OCI-LY1 (cell line): ENCODE measurements at regions not wholly inside any gene's neighbourhood (a gene's known extent, or its start where the extent isn't known, plus 50 kb on each side); places are given as distances from the start of the nearest gene placed in this dataset.

Source experiments
- H2AFZ ChIP-seq: fragments of 200-600 bp; sonication (generic), shearing (Covaris generic); 2 replicates; pipeline ENCODE4 v1.6.0; 2014; ENCODE audit warnings: antibody characterized with exemption, mild to moderate bottlenecking, low read length
- H3F3A ChIP-seq: fragments of 200-600 bp; sonication (generic), shearing (Covaris generic); 2 replicates; pipeline ENCODE4 v1.6.0; 2014; ENCODE audit warnings: mild to moderate bottlenecking, antibody characterized with exemption, low read length, moderate library complexity; ENCODE audit not compliant: insufficient read depth
- H3K27ac ChIP-seq: fragments of 200-600 bp; sonication (generic); 2 replicates; pipeline ENCODE4 v1.5.1; 2014; ENCODE audit warnings: low read length, mixed run types, mild to moderate bottlenecking, low read depth; ENCODE audit not compliant: poor library complexity, severe bottlenecking
- H3K27me3 ChIP-seq: fragments of 200-600 bp; sonication (generic); 2 replicates; pipeline ENCODE4 v1.6.0; 2014; ENCODE audit warnings: antibody characterized with exemption, mild to moderate bottlenecking, low read length, moderate library complexity; ENCODE audit not compliant: insufficient read depth
- H3K36me3 ChIP-seq: fragments of 200-600 bp; sonication (generic); 2 replicates; pipeline ENCODE4 v1.6.1; 2014; ENCODE audit warnings: mild to moderate bottlenecking, antibody characterized with exemption, low read length, moderate library complexity, mixed read lengths; ENCODE audit not compliant: insufficient read depth
- H3K4me1 ChIP-seq: fragments of 200-600 bp; sonication (generic); 2 replicates; pipeline ENCODE4 v1.5.1; 2014; ENCODE audit warnings: mild to moderate bottlenecking, low read length, moderate library complexity; ENCODE audit not compliant: insufficient read depth, severe bottlenecking
- H3K4me2 ChIP-seq: fragments of 200-600 bp; sonication (generic), shearing (Covaris generic); 2 replicates; pipeline ENCODE4 v1.6.1; 2014; ENCODE audit warnings: low read length
- H3K4me3 ChIP-seq: fragments of 200-600 bp; sonication (generic); 2 replicates; pipeline ENCODE4 v1.5.1; 2014; ENCODE audit warnings: low read length, low read depth, mild to moderate bottlenecking, mixed read lengths; ENCODE audit not compliant: poor library complexity, severe bottlenecking
- H3K79me2 ChIP-seq: fragments of 200-600 bp; shearing (Covaris generic); 2 replicates; pipeline ENCODE4 v1.6.1; 2016; ENCODE audit warnings: mixed run types, low read length, mixed read lengths; ENCODE audit not compliant: insufficient read depth
- H3K9ac ChIP-seq: fragments of 200-600 bp; sonication (generic), shearing (Covaris generic); 2 replicates; pipeline ENCODE4 v1.6.1; 2014; ENCODE audit warnings: mild to moderate bottlenecking, low read length, mixed read lengths
- H3K9me2 ChIP-seq: fragments of 200-600 bp; sonication (generic), shearing (Covaris generic); 2 replicates; pipeline ENCODE4 v1.6.1; 2014; ENCODE audit warnings: low read depth, mild to moderate bottlenecking, low read length, mixed read lengths
- H3K9me3 ChIP-seq: fragments of 200-600 bp; shearing (Covaris generic); 2 replicates; pipeline ENCODE4 v1.6.1; 2014; ENCODE audit warnings: low read length, mixed read lengths
- H4K20me1 ChIP-seq: fragments of 200-600 bp; sonication (generic), shearing (Covaris generic); 2 replicates; pipeline ENCODE4 v1.6.0; 2016; ENCODE audit warnings: mild to moderate bottlenecking, low read length; ENCODE audit not compliant: insufficient read depth
- EZH2 ChIP-seq: fragments of 200-600 bp; sonication (generic), shearing (Covaris generic); IDR thresholded peaks from 2 replicates; pipeline ENCODE4 v1.8.0; 2017; ENCODE audit warnings: borderline replicate concordance, mixed run types, mild to moderate bottlenecking, antibody characterized with exemption, low read length, moderate library complexity, mixed read lengths
- TF ChIP-seq, protein P1 (sequence below): fragments of 200-600 bp; sonication (generic), shearing (Covaris generic); IDR thresholded peaks from 2 replicates; pipeline ENCODE4 v1.5.1; 2017; ENCODE audit warnings: mild to moderate bottlenecking, antibody characterized with exemption, low read length, moderate library complexity, mixed read lengths

DNA sequence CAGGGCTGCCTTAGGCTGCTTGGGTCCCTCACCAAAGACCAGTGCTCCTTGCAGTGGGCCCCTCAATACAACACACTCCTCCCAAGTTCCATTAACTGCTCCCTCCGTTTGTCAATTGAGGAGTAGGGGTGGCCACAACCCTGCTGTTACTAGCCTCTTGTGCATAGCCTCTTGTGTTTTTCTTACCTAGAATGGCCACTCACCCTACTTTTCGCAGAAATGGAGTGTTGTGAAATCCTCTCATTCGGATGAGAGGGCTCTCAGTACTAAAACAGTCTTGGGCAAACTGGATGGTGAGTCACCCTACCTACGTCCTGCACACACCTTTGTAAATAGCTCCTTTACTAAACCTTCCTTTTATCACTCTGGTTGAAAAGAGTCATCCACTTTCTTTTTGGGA lies 253.9 kb downstream of the OSR1 start:
- TF ChIP-seq, protein P1, sequence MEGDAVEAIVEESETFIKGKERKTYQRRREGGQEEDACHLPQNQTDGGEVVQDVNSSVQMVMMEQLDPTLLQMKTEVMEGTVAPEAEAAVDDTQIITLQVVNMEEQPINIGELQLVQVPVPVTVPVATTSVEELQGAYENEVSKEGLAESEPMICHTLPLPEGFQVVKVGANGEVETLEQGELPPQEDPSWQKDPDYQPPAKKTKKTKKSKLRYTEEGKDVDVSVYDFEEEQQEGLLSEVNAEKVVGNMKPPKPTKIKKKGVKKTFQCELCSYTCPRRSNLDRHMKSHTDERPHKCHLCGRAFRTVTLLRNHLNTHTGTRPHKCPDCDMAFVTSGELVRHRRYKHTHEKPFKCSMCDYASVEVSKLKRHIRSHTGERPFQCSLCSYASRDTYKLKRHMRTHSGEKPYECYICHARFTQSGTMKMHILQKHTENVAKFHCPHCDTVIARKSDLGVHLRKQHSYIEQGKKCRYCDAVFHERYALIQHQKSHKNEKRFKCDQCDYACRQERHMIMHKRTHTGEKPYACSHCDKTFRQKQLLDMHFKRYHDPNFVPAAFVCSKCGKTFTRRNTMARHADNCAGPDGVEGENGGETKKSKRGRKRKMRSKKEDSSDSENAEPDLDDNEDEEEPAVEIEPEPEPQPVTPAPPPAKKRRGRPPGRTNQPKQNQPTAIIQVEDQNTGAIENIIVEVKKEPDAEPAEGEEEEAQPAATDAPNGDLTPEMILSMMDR: no peak
- TF ChIP-seq EZH2: no peak
- Histone ChIP-seq H4K20me1 (no peaks in the 10 kb centered on the region), H2AFZ (no peak overlapping the region), H3K27ac (no peak overlapping the region), H3K79me2 (no peaks in the 10 kb centered on the region), H3K4me2 (no peak overlapping the region), H3K4me3 (no peak overlapping the region), H3K9me2 (no peaks in the 10 kb centered on the region), H3K4me1 (no peaks in the 10 kb centered on the region), H3K27me3 (no peaks in the 10 kb centered on the region), H3K9me3 (no peaks in the 10 kb centered on the region), H3F3A (no peaks in the 10 kb centered on the region), H3K36me3 (no peaks in the 10 kb centered on the region), H3K9ac (no peak overlapping the region)

DNA sequence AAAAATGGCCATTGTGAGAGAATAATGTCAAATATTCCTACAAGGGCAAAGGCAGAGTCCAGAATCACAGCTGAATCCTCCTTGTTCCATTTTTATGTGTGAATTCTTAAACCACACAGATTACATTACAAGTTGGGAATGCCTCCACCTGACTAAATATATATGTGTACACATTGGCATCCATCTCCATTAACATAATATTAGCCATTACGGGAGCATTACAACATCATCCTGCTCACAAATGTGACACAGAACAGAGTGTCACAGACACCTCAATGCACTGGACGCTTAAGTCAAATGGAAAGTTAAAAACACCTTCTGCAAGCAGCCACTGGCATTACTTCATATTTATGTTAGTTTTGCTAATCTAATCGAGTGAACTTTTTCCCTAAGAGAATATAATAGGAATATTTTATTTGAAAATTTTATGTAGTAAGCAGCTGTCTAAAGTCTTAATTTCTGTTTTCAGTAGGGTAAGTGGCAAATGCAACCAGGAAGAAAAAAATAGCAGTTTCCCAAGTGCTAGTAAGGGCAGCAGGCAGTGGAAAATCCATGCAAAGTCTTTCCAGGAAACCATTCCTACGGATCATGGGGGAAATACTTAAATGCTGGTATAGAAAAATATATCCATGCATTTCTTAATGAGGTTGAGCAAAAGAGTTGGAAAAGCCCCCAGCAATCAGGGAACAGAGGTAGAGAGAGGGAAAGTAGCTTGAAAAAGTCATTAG lies 255.6 kb downstream of the OSR1 start:
- no peak overlapping the region for H3K9ac ChIP-seq
- H3K27me3 ChIP-seq: no peaks in the 10 kb centered on the region
- H3F3A ChIP-seq: no peaks in the 10 kb centered on the region
- H3K36me3 ChIP-seq: no peaks in the 10 kb centered on the region
- H3K79me2 ChIP-seq: no peaks in the 10 kb centered on the region
- H3K4me3 ChIP-seq: no peak overlapping the region
- no peak overlapping the region for H2AFZ ChIP-seq
- H3K4me1 ChIP-seq: no peaks in the 10 kb centered on the region
- H4K20me1 ChIP-seq: no peaks in the 10 kb centered on the region
- TF ChIP-seq, protein P1: no peak
- no peak for TF ChIP-seq EZH2
- no peaks in the 10 kb centered on the region for H3K9me3 ChIP-seq
- H3K9me2 ChIP-seq: no peaks in the 10 kb centered on the region
- H3K27ac ChIP-seq: no peak overlapping the region
- H3K4me2 ChIP-seq: no peak overlapping the region

DNA sequence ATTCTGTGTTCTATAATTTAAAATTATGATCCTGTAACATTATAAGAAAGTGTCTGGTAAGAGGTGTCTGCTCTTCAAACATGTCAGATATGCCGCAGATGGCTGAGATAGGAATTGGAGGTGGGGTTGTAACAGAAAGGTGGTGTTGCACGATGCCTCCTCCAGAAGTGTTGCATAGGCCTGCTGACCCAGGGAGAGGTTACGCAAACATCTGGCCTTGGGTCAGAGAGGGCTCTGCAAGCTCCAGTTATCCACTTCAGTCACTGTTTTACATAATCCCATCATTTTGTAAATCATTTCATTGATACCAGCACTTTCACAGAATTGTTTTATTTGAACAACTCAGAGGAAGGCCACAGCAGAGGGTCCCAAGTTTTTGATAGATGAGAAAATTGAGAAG lies 256.5 kb downstream of the OSR1 start:
- Histone ChIP-seq H3K9me3 (no peaks in the 10 kb centered on the region), H3K36me3 (no peaks in the 10 kb centered on the region), H3K27ac (no peak overlapping the region), H3F3A (no peaks in the 10 kb centered on the region), H3K4me1 (no peaks in the 10 kb centered on the region), H3K9me2 (no peaks in the 10 kb centered on the region), H3K79me2 (no peaks in the 10 kb centered on the region), H3K9ac (no peak overlapping the region), H3K27me3 (no peaks in the 10 kb centered on the region), H2AFZ (no peak overlapping the region), H4K20me1 (no peaks in the 10 kb centered on the region), H3K4me3 (no peak overlapping the region), H3K4me2 (no peak overlapping the region)
- TF ChIP-seq, protein P1: no peak
- no peak for TF ChIP-seq EZH2
